Hepatocyte (in vitro differentiated cells): ENCODE measurements at regions not wholly inside any gene's neighbourhood (a gene's known extent, or its start where the extent isn't known, plus 50 kb on each side); places are given as distances from the start of the nearest gene placed in this dataset.

Experiments
- DNase-seq: peaks from one replicate; pipeline ENCODE4 v3.0.0-alpha.2; 2016; ENCODE audit warnings: low spot score
- H2AFZ ChIP-seq: fragments of 200-600 bp; sonication (generic); 2 replicates; pipeline ENCODE4 v1.6.0; 2016; ENCODE audit warnings: antibody characterized with exemption, mild to moderate bottlenecking
- H3K27ac ChIP-seq: fragments of 200-600 bp; sonication (generic); 2 replicates; pipeline ENCODE4 v1.5.1; 2016; ENCODE audit warnings: mild to moderate bottlenecking
- H3K27me3 ChIP-seq: fragments of 200-600 bp; sonication (generic); 2 replicates; pipeline ENCODE4 v1.6.1; 2016
- H3K36me3 ChIP-seq: fragments of 200-600 bp; sonication (generic); replicated peaks from 2 replicates; pipeline ENCODE4 v1.5.1; 2016; ENCODE audit warnings: low read depth; ENCODE audit not compliant: insufficient read depth
- H3K4me1 ChIP-seq: fragments of 200-600 bp; sonication (generic); 2 replicates; pipeline ENCODE4 v1.5.1; 2016; ENCODE audit warnings: mild to moderate bottlenecking, moderate library complexity; ENCODE audit not compliant: insufficient read depth
- H3K4me2 ChIP-seq: fragments of 200-600 bp; sonication (generic); 2 replicates; pipeline ENCODE4 v1.6.0; 2016
- H3K4me3 ChIP-seq: fragments of 200-600 bp; sonication (generic); 2 replicates; pipeline ENCODE4 v1.5.1; 2016; ENCODE audit warnings: mild to moderate bottlenecking
- H3K79me2 ChIP-seq: fragments of 200-600 bp; sonication (generic); 2 replicates; pipeline ENCODE4 v1.6.0; 2017; ENCODE audit warnings: mild to moderate bottlenecking
- H3K9me2 ChIP-seq: fragments of 200-600 bp; sonication (generic); replicated peaks from 2 replicates; pipeline ENCODE4 v1.6.0; 2017; ENCODE audit warnings: mild to moderate bottlenecking; ENCODE audit not compliant: insufficient read depth
- H3K9me3 ChIP-seq: fragments of 200-600 bp; sonication (generic); 2 replicates; pipeline ENCODE4 v1.5.1; 2016; ENCODE audit warnings: low read depth, mild to moderate bottlenecking
- H4K20me1 ChIP-seq: fragments of 200-600 bp; sonication (generic); 2 replicates; pipeline ENCODE4 v1.6.0; 2016; ENCODE audit warnings: mild to moderate bottlenecking; ENCODE audit not compliant: insufficient read depth, poor library complexity, severe bottlenecking
- EZH2 ChIP-seq: fragments of 200-600 bp; sonication (generic); IDR thresholded peaks from 2 replicates; pipeline ENCODE4 v1.6.1; 2016; ENCODE audit warnings: antibody characterized with exemption, mild to moderate bottlenecking, borderline replicate concordance
- EZH2phosphoT487 ChIP-seq: fragments of 200-600 bp; sonication (generic); IDR thresholded peaks from one replicate; pipeline ENCODE4 v1.6.1; 2018; ENCODE audit warnings: antibody characterized with exemption, mild to moderate bottlenecking, low read depth, moderate library complexity; ENCODE audit not compliant: unreplicated experiment, severe bottlenecking
- WGBS: methylation state at CpG from one replicate; pipeline ENCODE4 v1.1.6; 2016; ENCODE audit warnings: low lambda C conversion rate; ENCODE audit errors: missing lambda C conversion rate; 5-methylcytosine and 5-hydroxymethylcytosine counted together
- TF ChIP-seq, protein P1 (sequence below): fragments of 200-600 bp; sonication (generic); IDR thresholded peaks from 2 replicates; pipeline ENCODE4 v1.5.1; 2016; ENCODE audit warnings: antibody characterized with exemption, mild to moderate bottlenecking; ENCODE audit not compliant: poor library complexity

DNA sequence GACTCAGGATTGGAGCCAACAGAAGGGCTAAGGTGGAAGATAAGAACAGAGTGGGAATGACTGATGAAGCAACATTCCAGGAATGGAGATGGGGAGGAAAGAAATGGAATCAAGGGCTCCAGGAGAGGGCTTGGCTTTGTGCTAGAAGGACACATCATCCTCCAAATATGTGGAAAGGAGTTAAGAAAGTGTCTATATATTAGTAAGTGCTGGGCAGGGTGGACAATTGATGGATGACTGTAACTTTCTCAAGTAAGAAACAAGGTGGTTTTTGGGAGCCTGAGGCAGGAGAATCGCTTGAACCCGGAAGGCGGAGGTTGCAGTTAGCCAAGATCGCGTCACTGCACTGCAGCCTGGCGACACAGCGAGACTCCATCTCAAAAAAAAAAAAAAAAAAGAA is 71.6 kb upstream of the NFKB1 start:
- no peak overlapping the region for H3K4me2 ChIP-seq
- H3K27me3 ChIP-seq: no peaks in the 10 kb centered on the region
- 96% methylated on average over 7 of the region's 7 CpGs for WGBS
- H3K9me3 ChIP-seq: no peaks in the 10 kb centered on the region
- DNase-seq: no peak
- H3K9me2 ChIP-seq: no peaks in the 10 kb centered on the region
- H3K4me3 ChIP-seq: no peak overlapping the region
- no peaks in the 10 kb centered on the region for H4K20me1 ChIP-seq
- H3K36me3 ChIP-seq: no peaks in the 10 kb centered on the region
- no peaks in the 10 kb centered on the region for H3K79me2 ChIP-seq
- no peak overlapping the region for H3K27ac ChIP-seq
- TF ChIP-seq EZH2phosphoT487 (no peak), EZH2 (no peak)
- TF ChIP-seq, protein P1, sequence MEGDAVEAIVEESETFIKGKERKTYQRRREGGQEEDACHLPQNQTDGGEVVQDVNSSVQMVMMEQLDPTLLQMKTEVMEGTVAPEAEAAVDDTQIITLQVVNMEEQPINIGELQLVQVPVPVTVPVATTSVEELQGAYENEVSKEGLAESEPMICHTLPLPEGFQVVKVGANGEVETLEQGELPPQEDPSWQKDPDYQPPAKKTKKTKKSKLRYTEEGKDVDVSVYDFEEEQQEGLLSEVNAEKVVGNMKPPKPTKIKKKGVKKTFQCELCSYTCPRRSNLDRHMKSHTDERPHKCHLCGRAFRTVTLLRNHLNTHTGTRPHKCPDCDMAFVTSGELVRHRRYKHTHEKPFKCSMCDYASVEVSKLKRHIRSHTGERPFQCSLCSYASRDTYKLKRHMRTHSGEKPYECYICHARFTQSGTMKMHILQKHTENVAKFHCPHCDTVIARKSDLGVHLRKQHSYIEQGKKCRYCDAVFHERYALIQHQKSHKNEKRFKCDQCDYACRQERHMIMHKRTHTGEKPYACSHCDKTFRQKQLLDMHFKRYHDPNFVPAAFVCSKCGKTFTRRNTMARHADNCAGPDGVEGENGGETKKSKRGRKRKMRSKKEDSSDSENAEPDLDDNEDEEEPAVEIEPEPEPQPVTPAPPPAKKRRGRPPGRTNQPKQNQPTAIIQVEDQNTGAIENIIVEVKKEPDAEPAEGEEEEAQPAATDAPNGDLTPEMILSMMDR: no peak
- peaks cover 5% of the 10 kb centered on the region for H3K4me1 ChIP-seq
- no peak overlapping the region for H2AFZ ChIP-seq

DNA sequence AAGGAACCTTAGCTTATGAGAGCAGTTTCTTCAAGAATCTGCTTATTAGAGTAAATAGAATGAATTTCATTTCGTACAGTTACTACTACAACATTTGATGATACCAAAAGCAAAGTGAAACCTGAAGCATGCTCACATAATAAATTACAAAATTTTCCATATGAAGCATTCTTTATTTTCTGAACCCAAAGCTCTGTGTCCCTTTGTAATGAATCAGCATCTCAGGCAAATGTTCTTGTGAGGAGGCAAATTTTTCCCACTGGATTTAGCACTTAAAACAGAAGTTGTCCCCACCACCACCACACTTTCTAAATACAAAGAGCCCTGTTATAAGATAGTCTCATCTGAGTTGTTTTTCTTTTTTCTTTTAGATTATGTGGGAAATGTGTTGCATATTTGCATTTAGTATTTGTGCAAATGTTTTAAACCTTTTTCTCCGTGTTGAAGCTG is 70.7 kb upstream of the NFKB1 start:
- WGBS: 26% methylated on average over 2 of the region's 2 CpGs
- no peak for DNase-seq
- Histone ChIP-seq H3K36me3 (no peaks in the 10 kb centered on the region), H3K79me2 (no peaks in the 10 kb centered on the region), H3K4me2 (peak overlapping the region; percentile 78), H3K27ac (peak overlapping the region; percentile 15), H3K9me2 (no peaks in the 10 kb centered on the region), H2AFZ (peak overlapping the region; percentile 78), H4K20me1 (no peaks in the 10 kb centered on the region), H3K4me1 (peaks cover 5% of the 10 kb centered on the region), H3K27me3 (no peaks in the 10 kb centered on the region), H3K9me3 (no peaks in the 10 kb centered on the region), H3K4me3 (peak overlapping the region; percentile 59)
- no peak for TF ChIP-seq EZH2

DNA sequence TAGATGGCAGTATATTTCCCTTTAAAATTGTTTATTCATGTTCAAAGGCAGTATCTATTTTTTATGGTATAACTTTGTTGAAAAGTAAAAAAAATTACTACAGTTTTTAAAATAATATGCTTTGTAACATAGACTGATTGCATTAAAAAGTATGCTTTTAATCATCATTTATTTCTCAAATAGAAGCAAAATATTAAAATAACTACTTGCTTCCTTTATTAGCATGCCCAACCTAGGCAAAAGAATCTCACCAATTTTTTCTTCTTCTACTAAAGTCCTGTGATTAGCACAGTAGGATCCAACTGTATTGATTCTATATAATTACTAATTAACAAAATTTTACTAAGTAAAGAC is 69.6 kb upstream of the NFKB1 start:
- Histone ChIP-seq H2AFZ (no peak overlapping the region), H3K9me2 (no peaks in the 10 kb centered on the region), H3K4me1 (peaks cover 5% of the 10 kb centered on the region), H3K27ac (no peak overlapping the region), H4K20me1 (no peaks in the 10 kb centered on the region), H3K4me3 (no peak overlapping the region), H3K79me2 (no peaks in the 10 kb centered on the region), H3K9me3 (no peaks in the 10 kb centered on the region), H3K27me3 (no peaks in the 10 kb centered on the region), H3K36me3 (no peaks in the 10 kb centered on the region), H3K4me2 (no peak overlapping the region)
- DNase-seq: no peak
- TF ChIP-seq, protein P1: no peak
- no peak for TF ChIP-seq EZH2

DNA sequence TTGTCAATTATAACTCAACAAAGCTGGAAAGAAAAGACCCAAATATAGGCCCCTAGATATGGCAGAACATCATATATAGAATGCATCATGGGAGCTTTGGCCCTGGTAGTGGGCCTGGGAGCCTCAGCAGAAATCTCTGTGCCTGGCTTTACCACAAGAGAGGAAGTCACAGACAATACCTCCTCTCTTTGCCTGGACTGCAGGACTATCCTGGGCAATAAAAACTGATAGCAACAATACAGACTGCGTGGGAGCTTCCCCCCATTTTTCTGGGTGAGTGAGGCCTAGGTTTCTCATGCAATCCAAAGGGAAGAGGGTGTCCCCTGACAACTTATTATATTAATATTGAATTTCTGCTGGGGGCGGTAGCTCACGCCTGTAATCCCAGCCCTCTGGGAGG is 64.0 kb upstream of the NFKB1 start:
- H3K9me2 ChIP-seq: no peaks in the 10 kb centered on the region
- no peaks in the 10 kb centered on the region for H3K36me3 ChIP-seq
- 96% methylated on average over 3 of the region's 3 CpGs for WGBS
- no peak overlapping the region for H3K4me2 ChIP-seq
- TF ChIP-seq EZH2phosphoT487: no peak
- TF ChIP-seq, protein P1: no peak
- TF ChIP-seq EZH2: no peak
- no peaks in the 10 kb centered on the region for H4K20me1 ChIP-seq
- no peaks in the 10 kb centered on the region for H3K79me2 ChIP-seq
- no peaks in the 10 kb centered on the region for H3K27me3 ChIP-seq
- no peak overlapping the region for H3K27ac ChIP-seq
- H3K9me3 ChIP-seq: no peaks in the 10 kb centered on the region
- no peak for DNase-seq
- H3K4me3 ChIP-seq: no peak overlapping the region
- H2AFZ ChIP-seq: no peak overlapping the region
- peaks cover 19% of the 10 kb centered on the region for H3K4me1 ChIP-seq
